NCI-H446 (cell line): ENCODE measurements at regions not wholly inside any gene's neighbourhood (a gene's known extent, or its start where the extent isn't known, plus 50 kb on each side); places are given as distances from the start of the nearest gene placed in this dataset.

Experiments used
- DNase-seq, 2 experiments: peaks; one replicate each; lab custom pipeline; 2025; lab: John Stamatoyannopoulos, UW

GRCh38 chr2:66849153-66849755, 414.3 kb downstream of the MEIS1 start:
- DNase-seq: peak; percentile 49 to 91

GRCh38 chr2:66850376-66850775, 415.5 kb downstream of the MEIS1 start:
- DNase-seq: peak in 1 of 2 experiments; percentile 17

- DNase-seq: no peak
Measured at GRCh38 chr2:66851449-66851872, 416.5 kb downstream of the MEIS1 start.

- no peak for DNase-seq
Measured at GRCh38 chr2:66852953-66853352, 418.0 kb downstream of the MEIS1 start.

GRCh38 chr2:66853585-66853984, 418.7 kb downstream of the MEIS1 start:
- DNase-seq: no peak

GRCh38 chr2:66854298-66854697, 419.4 kb downstream of the MEIS1 start:
- no peak for DNase-seq

GRCh38 chr2:66862885-66863650, 428.1 kb downstream of the MEIS1 start:
- no peak for DNase-seq

- no peak for DNase-seq
Measured at GRCh38 chr2:66865161-66865560, 430.2 kb downstream of the MEIS1 start.

- DNase-seq: no peak
Measured at GRCh38 chr2:66866331-66867062, 431.6 kb downstream of the MEIS1 start.

- DNase-seq: no peak
Measured at GRCh38 chr2:66867063-66867441, 432.1 kb downstream of the MEIS1 start.

GRCh38 chr2:66869076-66869475, 434.2 kb downstream of the MEIS1 start:
- no peak for DNase-seq

GRCh38 chr2:66872081-66872985, 437.4 kb downstream of the MEIS1 start:
- DNase-seq: no peak

- peak in 1 of 2 experiments; percentile 19 for DNase-seq
Measured at GRCh38 chr2:66872986-66873754, 438.2 kb downstream of the MEIS1 start.

GRCh38 chr2:66874411-66874810, 439.5 kb downstream of the MEIS1 start:
- peak in 1 of 2 experiments; percentile 15 for DNase-seq

- no peak for DNase-seq
Measured at GRCh38 chr2:66875941-66876462, 441.1 kb downstream of the MEIS1 start.

- peak; percentile 14 to 44 for DNase-seq
Measured at GRCh38 chr2:66885775-66886383, 451.0 kb downstream of the MEIS1 start.

GRCh38 chr2:66888246-66888645, 453.3 kb downstream of the MEIS1 start:
- DNase-seq: no peak

GRCh38 chr2:66888791-66889631, 454.1 kb downstream of the MEIS1 start:
- DNase-seq: peak in 1 of 2 experiments; percentile 78

- no peak for DNase-seq
Measured at GRCh38 chr2:66889632-66889882, 454.6 kb downstream of the MEIS1 start.
